ENCODE measurements at regions not wholly inside any gene's neighbourhood (a gene's known extent, or its start where the extent isn't known, plus 50 kb on each side); places are given as distances from the start of the nearest gene placed in this dataset.

DNA sequence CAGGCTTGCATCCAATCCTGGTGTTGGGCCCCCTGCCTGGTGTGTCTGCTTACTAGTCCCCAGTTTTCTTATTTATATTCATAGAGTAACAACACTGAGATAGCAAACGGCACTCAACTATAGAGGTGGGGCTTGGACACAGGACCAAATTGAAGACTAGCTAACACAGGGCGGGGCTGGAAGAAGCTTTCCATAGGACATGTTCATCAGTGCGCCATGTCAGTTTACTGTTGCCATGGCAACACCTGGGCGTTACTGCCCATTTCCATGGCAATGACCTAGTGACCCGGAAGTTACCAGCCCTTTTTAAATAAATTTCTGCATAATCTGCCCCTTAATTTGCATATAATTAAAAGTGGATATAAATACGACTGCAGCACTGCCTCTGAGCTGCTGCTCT lies 275.5 kb upstream of the TMEM132C start:
- intact Hi-C loops (cut with micrococcal nuclease) (no loop called here), dilution Hi-C loops (cut with MboI; ENCODE audit: extremely low pct_ligation_motif_present, low sequenced_read_pairs) (no loop called here)
- Histone ChIP-seq H4K20me1 (replicated peaks; ENCODE audit: control insufficient read depth, extremely low read depth, insufficient read depth, low read length) (no peaks in the 10 kb centered on the region), H3K27ac (ENCODE audit: insufficient read depth, low read depth, low read length) (no peak overlapping the region), H3K27me3 (ENCODE audit: control insufficient read depth in 2 of 2, insufficient read depth in 2 of 2, low read length in 2 of 2) (no peaks in the 10 kb centered on the region), H3K79me2 (ENCODE audit: control insufficient read depth, insufficient read depth, low read length) (no peaks in the 10 kb centered on the region), H3K4me1 (ENCODE audit: control insufficient read depth, extremely low read depth, insufficient read depth, low read length) (no peaks in the 10 kb centered on the region), H2AFZ (ENCODE audit: low read depth, low read length) (no peak overlapping the region), H3K4me2 (ENCODE audit: insufficient read depth, low read length) (no peak overlapping the region), H3K36me3 (ENCODE audit: control insufficient read depth in 2 of 2, extremely low read depth in 1 of 2, insufficient read depth in 2 of 2, low read length in 2 of 2) (no peaks in the 10 kb centered on the region), H3K9me3 (replicated peaks; ENCODE audit: control insufficient read depth, insufficient read depth, low read length) (peaks cover 11% of the 10 kb centered on the region), H3K9me1 (replicated peaks; ENCODE audit: control insufficient read depth, extremely low read depth, insufficient read depth, low read length) (no peaks in the 10 kb centered on the region), H3K9ac (replicated peaks; ENCODE audit: extremely low read depth, insufficient read depth, low read length) (no peak overlapping the region), H3K4me3 (replicated peaks in 1 of 3; ENCODE audit: insufficient read depth in 1 of 3, low read depth in 1 of 3, low read length in 3 of 3) (no peak overlapping the region)
- TF ChIP-seq JUN (IDR thresholded peaks at IDR 0.05; ENCODE audit: borderline replicate concordance, insufficient read depth, insufficient read length, low read depth): no peak
- TF ChIP-seq, protein P1, sequence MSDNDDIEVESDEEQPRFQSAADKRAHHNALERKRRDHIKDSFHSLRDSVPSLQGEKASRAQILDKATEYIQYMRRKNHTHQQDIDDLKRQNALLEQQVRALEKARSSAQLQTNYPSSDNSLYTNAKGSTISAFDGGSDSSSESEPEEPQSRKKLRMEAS (IDR thresholded peaks at IDR 0.05; ENCODE audit: insufficient read depth, insufficient read length): no peak
- no peak for TF ChIP-seq EZH2 (IDR thresholded peaks at IDR 0.05; ENCODE audit: borderline replicate concordance, low read depth, low read length, severe bottlenecking)
- TF ChIP-seq, protein P2, sequence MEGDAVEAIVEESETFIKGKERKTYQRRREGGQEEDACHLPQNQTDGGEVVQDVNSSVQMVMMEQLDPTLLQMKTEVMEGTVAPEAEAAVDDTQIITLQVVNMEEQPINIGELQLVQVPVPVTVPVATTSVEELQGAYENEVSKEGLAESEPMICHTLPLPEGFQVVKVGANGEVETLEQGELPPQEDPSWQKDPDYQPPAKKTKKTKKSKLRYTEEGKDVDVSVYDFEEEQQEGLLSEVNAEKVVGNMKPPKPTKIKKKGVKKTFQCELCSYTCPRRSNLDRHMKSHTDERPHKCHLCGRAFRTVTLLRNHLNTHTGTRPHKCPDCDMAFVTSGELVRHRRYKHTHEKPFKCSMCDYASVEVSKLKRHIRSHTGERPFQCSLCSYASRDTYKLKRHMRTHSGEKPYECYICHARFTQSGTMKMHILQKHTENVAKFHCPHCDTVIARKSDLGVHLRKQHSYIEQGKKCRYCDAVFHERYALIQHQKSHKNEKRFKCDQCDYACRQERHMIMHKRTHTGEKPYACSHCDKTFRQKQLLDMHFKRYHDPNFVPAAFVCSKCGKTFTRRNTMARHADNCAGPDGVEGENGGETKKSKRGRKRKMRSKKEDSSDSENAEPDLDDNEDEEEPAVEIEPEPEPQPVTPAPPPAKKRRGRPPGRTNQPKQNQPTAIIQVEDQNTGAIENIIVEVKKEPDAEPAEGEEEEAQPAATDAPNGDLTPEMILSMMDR (IDR thresholded peaks at IDR 0.05; ENCODE audit: extremely low read depth in 1 of 2, insufficient read depth in 1 of 2, low read depth in 1 of 2, low read length in 2 of 2): no peak
- TF ChIP-seq POLR2AphosphoS5 (IDR thresholded peaks at IDR 0.05; ENCODE audit: insufficient read depth, low read depth, low read length): no peak
- TF ChIP-seq POLR2A (IDR thresholded peaks at IDR 0.05; ENCODE audit: low read depth, low read length): no peak
- no peak for TF ChIP-seq MYC (IDR thresholded peaks at IDR 0.05; ENCODE audit: low read depth, low read length)
- no TSS peak for BruUV-seq (replicated peaks)
- DNase-seq (ENCODE audit: low read depth, low spot score): no peak
- FAIRE-seq: no peak
- CTCF ChIA-PET: no interaction called here
- POLR2A ChIA-PET: no interaction called here

DNA sequence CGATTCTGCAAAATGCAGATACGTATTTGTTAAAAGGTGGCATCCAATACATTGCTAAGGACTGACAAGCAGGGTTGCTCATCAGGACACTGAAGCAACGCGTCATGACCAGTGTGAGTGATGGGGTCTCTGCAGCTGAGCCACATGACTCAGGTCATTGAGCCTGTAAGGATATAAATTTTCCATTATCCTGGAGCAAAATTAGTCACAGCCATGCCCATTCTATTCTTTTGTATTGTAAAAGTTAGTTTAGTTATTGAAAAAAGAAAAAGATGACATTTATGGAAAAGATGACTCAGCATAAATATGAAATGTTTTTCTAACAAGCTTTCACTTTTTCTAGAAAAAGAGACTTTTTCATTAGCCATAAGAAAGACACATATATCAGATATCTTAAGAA lies 268.0 kb upstream of the TMEM132C start:
- Histone ChIP-seq H3K4me1 (ENCODE audit: control insufficient read depth, extremely low read depth, insufficient read depth, low read length) (no peaks in the 10 kb centered on the region), H3K27ac (ENCODE audit: insufficient read depth, low read depth, low read length) (no peak overlapping the region), H3K79me2 (ENCODE audit: control insufficient read depth, insufficient read depth, low read length) (no peaks in the 10 kb centered on the region), H3K27me3 (ENCODE audit: control insufficient read depth in 2 of 2, insufficient read depth in 2 of 2, low read length in 2 of 2) (no peaks in the 10 kb centered on the region), H2AFZ (ENCODE audit: low read depth, low read length) (no peak overlapping the region), H3K9me1 (replicated peaks; ENCODE audit: control insufficient read depth, extremely low read depth, insufficient read depth, low read length) (no peaks in the 10 kb centered on the region), H3K36me3 (ENCODE audit: control insufficient read depth in 2 of 2, extremely low read depth in 1 of 2, insufficient read depth in 2 of 2, low read length in 2 of 2) (no peaks in the 10 kb centered on the region), H3K9ac (replicated peaks; ENCODE audit: extremely low read depth, insufficient read depth, low read length) (no peak overlapping the region), H3K9me3 (replicated peaks; ENCODE audit: control insufficient read depth, insufficient read depth, low read length) (peaks cover under 1% of the 10 kb centered on the region), H3K4me3 (replicated peaks in 1 of 3; ENCODE audit: insufficient read depth in 1 of 3, low read depth in 1 of 3, low read length in 3 of 3) (no peak overlapping the region), H3K4me2 (ENCODE audit: insufficient read depth, low read length) (no peak overlapping the region), H4K20me1 (replicated peaks; ENCODE audit: control insufficient read depth, extremely low read depth, insufficient read depth, low read length) (no peaks in the 10 kb centered on the region)
- ChIA-PET POLR2A (no interaction called here), CTCF (no interaction called here)
- intact Hi-C loops (cut with micrococcal nuclease): no loop called here
- dilution Hi-C loops (cut with MboI; ENCODE audit: extremely low pct_ligation_motif_present, low sequenced_read_pairs): no loop called here
- no peak for FAIRE-seq
- BruUV-seq (replicated peaks): no TSS peak
- no peak for DNase-seq (ENCODE audit: low read depth, low spot score)
- no peak for TF ChIP-seq POLR2A (IDR thresholded peaks at IDR 0.05; ENCODE audit: low read depth, low read length)
- TF ChIP-seq POLR2AphosphoS5 (IDR thresholded peaks at IDR 0.05; ENCODE audit: insufficient read depth, low read depth, low read length): no peak
- no peak for TF ChIP-seq JUN (IDR thresholded peaks at IDR 0.05; ENCODE audit: borderline replicate concordance, insufficient read depth, insufficient read length, low read depth)
- TF ChIP-seq MYC (IDR thresholded peaks at IDR 0.05; ENCODE audit: low read depth, low read length): no peak
- TF ChIP-seq, protein P2 (IDR thresholded peaks at IDR 0.05; ENCODE audit: extremely low read depth in 1 of 2, insufficient read depth in 1 of 2, low read depth in 1 of 2, low read length in 2 of 2): no peak
- no peak for TF ChIP-seq GATA2 (IDR thresholded peaks at IDR 0.05; ENCODE audit: insufficient read depth, insufficient read length, low read depth, low read length)
- TF ChIP-seq, protein P1 (IDR thresholded peaks at IDR 0.05; ENCODE audit: insufficient read depth, insufficient read length): no peak
- TF ChIP-seq FOS (IDR thresholded peaks at IDR 0.05; ENCODE audit: borderline replicate concordance, insufficient read depth, low read length): no peak
- no peak for TF ChIP-seq EZH2 (IDR thresholded peaks at IDR 0.05; ENCODE audit: borderline replicate concordance, low read depth, low read length, severe bottlenecking)

All from endothelial cell of umbilical vein (primary cell).